Spleen (tissue), 11 donors: ENCODE measurements at regions not wholly inside any gene's neighbourhood (a gene's known extent, or its start where the extent isn't known, plus 50 kb on each side); places are given as distances from the start of the nearest gene placed in this dataset.

ENCODE experiments used
- DNase-seq: peaks from one replicate; pipeline ENCODE4 v3.0.0-alpha.2; 2020
- H3K27ac ChIP-seq, 8 donors: fragments of 200-600 bp; sonication (generic) in 7 of 8; 1 replicate in 4 of 8; 2 replicates in 4 of 8; pipeline versions ENCODE4 v1.5.0 to v1.8.0; 2016 to 2021; ENCODE audit warnings: inconsistent platforms in 4 of 8, mild to moderate bottlenecking in 4 of 8, moderate library complexity in 1 of 8
- H3K27me3 ChIP-seq, 7 donors: fragments of 200-600 bp; sonication (generic) in 6 of 7; replicated peaks in 1 of 7; 1 replicate in 4 of 7; 2 replicates in 3 of 7; pipeline versions ENCODE4 v1.5.0 to v1.8.0; 2016 to 2021; ENCODE audit warnings: inconsistent platforms in 3 of 7, mild to moderate bottlenecking in 1 of 7
- H3K36me3 ChIP-seq, 6 donors: fragments of 200-600 bp; sonication (generic) in 5 of 6; 1 replicate in 4 of 6; 2 replicates in 2 of 6; pipeline versions ENCODE4 v1.5.0 to v1.8.0; 2016 to 2021; ENCODE audit warnings: inconsistent platforms in 2 of 6
- H3K4me1 ChIP-seq, 6 donors: fragments of 200-600 bp; sonication (generic) in 5 of 6; 1 replicate in 3 of 6; 2 replicates in 3 of 6; pipeline versions ENCODE4 v1.5.0 to v1.8.0; 2016 to 2021; ENCODE audit warnings: inconsistent platforms in 3 of 6
- H3K4me3 ChIP-seq, 8 donors: fragments of 200-600 bp; sonication (generic) in 7 of 8; 1 replicate in 4 of 8; 2 replicates in 4 of 8; pipeline versions ENCODE4 v1.5.0 to v1.8.0; 2016 to 2021; ENCODE audit warnings: inconsistent platforms in 4 of 8, mild to moderate bottlenecking in 4 of 8, moderate library complexity in 2 of 8
- H3K9me3 ChIP-seq, 8 donors: fragments of 200-600 bp; sonication (generic) in 7 of 8; 1 replicate in 4 of 8; 2 replicates in 4 of 8; pipeline versions ENCODE4 v1.5.0 to v1.8.0; 2016 to 2021; ENCODE audit warnings: inconsistent platforms in 4 of 8
- CTCF ChIP-seq, 11 experiments: fragments of 200-600 bp in 7 of 11; fragments of 450-650 bp in 4 of 11; sonication (generic) in 4 of 11; IDR thresholded peaks in 8 of 11; conservative IDR thresholded peaks in 3 of 11; 1 replicate in 7 of 11; 2 replicates in 4 of 11; pipeline versions ENCODE4 v1.4.0 to v1.8.0; 2016 to 2021; ENCODE audit warnings: antibody characterized with exemption in 11 of 11, inconsistent platforms in 4 of 11, mild to moderate bottlenecking in 1 of 11
- POLR2A ChIP-seq, 3 donors: fragments of 450-650 bp; IDR thresholded peaks; one replicate each; pipeline ENCODE4 v1.5.1; 2017; ENCODE audit warnings: antibody characterized with exemption in 3 of 3, mild to moderate bottlenecking in 1 of 3
- POLR2AphosphoS5 ChIP-seq, 3 donors: sonication (generic); formaldehyde crosslinking; IDR thresholded peaks; one replicate each; pipeline ENCODE4 v1.5.1; 2017; ENCODE audit warnings: antibody characterized with exemption in 3 of 3
- WGBS, 5 donors: extraction: QIAGEN DNeasy Blood & Tissue Kit in 3 of 5; methylation state at CpG; one replicate each; pipeline versions ENCODE4 v1.1.5 to v1.1.7; 2013 to 2018; 5-methylcytosine and 5-hydroxymethylcytosine counted together
- intact Hi-C: fragments of 100-400 bp; cut with DNase I; formaldehyde crosslinking; loops from one replicate; pipeline ENCODE4 v1.15.0; 2023; ENCODE audit warnings: low total_unique reads
- donor health status: healthy with polysubstance abuse.
- donor health status: DM: no; HTN: no; CAD: no; lungs with moderate emphysema.
- donor health status: DM: no; HTN: no; CAD: no.
- donor health status: Bipolar disorder and iron deficiency.
- donor health status: healthy.
- donor health status: DM: no; HTN: no; CAD: no.
- donor health status: DM: yes; HTN: yes; CAD: no.

GRCh38 chr1:60983701-60984061 lies 98.7 kb upstream of the NFIA start:
- H3K36me3 ChIP-seq: no peaks in the 10 kb centered on the region
- H3K4me1 ChIP-seq: no peaks in the 10 kb centered on the region
- H3K4me3 ChIP-seq: no peak overlapping the region
- no peaks in the 10 kb centered on the region for H3K27me3 ChIP-seq
- no peak for DNase-seq
- WGBS, 5 donors: 69 to 80% (median 76%) methylated on average over 8 of the region's 8 CpGs
- no peak for TF ChIP-seq CTCF (IDR thresholded peaks at IDR 0.05 in 8 of 11, conservative IDR thresholded peaks at IDR 0.05 in 3 of 11)
- TF ChIP-seq POLR2AphosphoS5 (IDR thresholded peaks at IDR 0.05): no peak
- TF ChIP-seq POLR2A (IDR thresholded peaks at IDR 0.05): no peak
- no peak overlapping the region for H3K27ac ChIP-seq
- intact Hi-C loops: no loop called here
- no peaks in the 10 kb centered on the region for H3K9me3 ChIP-seq

GRCh38 chr1:60982539-60982938 lies 99.8 kb upstream of the NFIA start:
- H3K27me3 ChIP-seq: no peaks in the 10 kb centered on the region
- H3K27ac ChIP-seq: no peak overlapping the region
- WGBS, 5 donors: 75 to 93% (median 84%) methylated on average over 1 of the region's 1 CpG
- no peaks in the 10 kb centered on the region for H3K9me3 ChIP-seq
- no peak for DNase-seq
- H3K4me3 ChIP-seq: no peak overlapping the region
- no peaks in the 10 kb centered on the region for H3K4me1 ChIP-seq
- intact Hi-C loops: no loop called here
- TF ChIP-seq CTCF (IDR thresholded peaks at IDR 0.05 in 8 of 11, conservative IDR thresholded peaks at IDR 0.05 in 3 of 11) (no peak), POLR2AphosphoS5 (IDR thresholded peaks at IDR 0.05) (no peak), POLR2A (IDR thresholded peaks at IDR 0.05) (no peak)
- no peaks in the 10 kb centered on the region for H3K36me3 ChIP-seq

- Histone ChIP-seq H3K27ac (no peak overlapping the region), H3K27me3 (no peaks in the 10 kb centered on the region), H3K4me1 (no peaks in the 10 kb centered on the region), H3K36me3 (no peaks in the 10 kb centered on the region), H3K4me3 (no peak overlapping the region), H3K9me3 (no peaks in the 10 kb centered on the region)
- DNase-seq: no peak
- 74 to 93% (median 88%) methylated on average over 1 of the region's 1 CpG for WGBS, 5 donors
- intact Hi-C loops: no loop called here
- TF ChIP-seq POLR2AphosphoS5 (IDR thresholded peaks at IDR 0.05) (no peak), POLR2A (IDR thresholded peaks at IDR 0.05) (no peak), CTCF (IDR thresholded peaks at IDR 0.05 in 8 of 11, conservative IDR thresholded peaks at IDR 0.05 in 3 of 11) (no peak)
Observed at GRCh38 chr1:60981357-60981756, 101.0 kb upstream of the NFIA start.

GRCh38 chr1:60978421-60979357 lies 103.7 kb upstream of the NFIA start:
- intact Hi-C loops: loop anchor here (5.0 to 10.0 kb wide), 2 partner anchors 64 to 886 kb away; no protein-coding TSS in a partner anchor
- Histone ChIP-seq H3K9me3 (no peaks in the 10 kb centered on the region), H3K27ac (no peak overlapping the region), H3K4me3 (no peak overlapping the region), H3K4me1 (no peaks in the 10 kb centered on the region), H3K27me3 (no peaks in the 10 kb centered on the region), H3K36me3 (no peaks in the 10 kb centered on the region)
- 47 to 63% (median 55%) methylated on average over 4 of the region's 4 CpGs for WGBS, 5 donors
- TF ChIP-seq CTCF (IDR thresholded peaks at IDR 0.05 in 8 of 11, conservative IDR thresholded peaks at IDR 0.05 in 3 of 11) (peak in 9 of 11 experiments; percentile 19 to 70 (median 46)), POLR2AphosphoS5 (IDR thresholded peaks at IDR 0.05) (no peak)
- no peak for DNase-seq
